ENCODE measurements at regions not wholly inside any gene's neighbourhood (a gene's known extent, or its start where the extent isn't known, plus 50 kb on each side); places are given as distances from the start of the nearest gene placed in this dataset.

- TF ChIP-seq CTCF (IDR thresholded peaks at IDR 0.05; ENCODE audit: low read depth, low read length) (no peak), EZH2phosphoT487 (IDR thresholded peaks at IDR 0.05; ENCODE audit: low read depth) (no peak)
These were observed 60.4 kb upstream of the NEK7 start for GRCh38 chr1:198096390-198096789.
